Neural progenitor cell (in vitro differentiated cells): ENCODE measurements at regions not wholly inside any gene's neighbourhood (a gene's known extent, or its start where the extent isn't known, plus 50 kb on each side); places are given as distances from the start of the nearest gene placed in this dataset.

ENCODE experiments used
- DNase-seq: peaks from one replicate; pipeline ENCODE4 v3.0.0-alpha.2; 2016; ENCODE audit warnings: low spot score
- H2AFZ ChIP-seq: fragments of 200-600 bp; sonication (generic); replicated peaks from 2 replicates; pipeline ENCODE4 v1.6.1; 2016; ENCODE audit warnings: antibody characterized with exemption
- H3F3A ChIP-seq: fragments of 200-600 bp; sonication (generic); 2 replicates; pipeline ENCODE4 v1.6.1; 2016; ENCODE audit warnings: antibody characterized with exemption, low read depth
- H3K27ac ChIP-seq: fragments of 200-600 bp; sonication (generic); 2 replicates; pipeline ENCODE4 v1.5.1; 2016; ENCODE audit warnings: mild to moderate bottlenecking
- H3K27me3 ChIP-seq: fragments of 200-600 bp; sonication (generic); 2 replicates; pipeline ENCODE4 v1.6.1; 2016; ENCODE audit warnings: mild to moderate bottlenecking, moderate library complexity
- H3K36me3 ChIP-seq: fragments of 200-600 bp; sonication (generic); 2 replicates; pipeline ENCODE4 v1.5.1; 2016
- H3K4me1 ChIP-seq: fragments of 200-600 bp; sonication (generic); 2 replicates; pipeline ENCODE4 v1.6.1; 2016; ENCODE audit warnings: mixed run types
- H3K4me2 ChIP-seq: fragments of 200-600 bp; sonication (generic); 2 replicates; pipeline ENCODE4 v1.6.1; 2016
- H3K4me3 ChIP-seq: fragments of 200-600 bp; sonication (generic); 2 replicates; pipeline ENCODE4 v1.5.1; 2016
- H3K79me2 ChIP-seq: fragments of 200-600 bp; sonication (generic); 2 replicates; pipeline ENCODE4 v1.6.1; 2016; ENCODE audit warnings: low read depth
- H3K9ac ChIP-seq: fragments of 200-600 bp; sonication (generic); 2 replicates; pipeline ENCODE4 v1.6.1; 2016
- H3K9me3 ChIP-seq: fragments of 200-600 bp; sonication (generic); 2 replicates; pipeline ENCODE4 v1.5.1; 2016; ENCODE audit warnings: low read depth
- H4K20me1 ChIP-seq: fragments of 200-600 bp; sonication (generic); 2 replicates; pipeline ENCODE4 v1.6.1; 2016; ENCODE audit warnings: low read depth
- H3K27ac Mint-ChIP-seq: 3 replicates; pipeline ENCODE4 v1.8.0; 2021; ENCODE audit warnings: mixed read lengths
- H3K27me3 Mint-ChIP-seq: 2 replicates; pipeline ENCODE4 v1.8.0; 2022; ENCODE audit warnings: low read depth, mild to moderate bottlenecking, inconsistent platforms, moderate library complexity, mixed read lengths; ENCODE audit not compliant: insufficient read depth
- H3K36me3 Mint-ChIP-seq: 3 replicates; pipeline ENCODE4 v1.8.0; 2021; ENCODE audit warnings: mixed read lengths
- H3K4me1 Mint-ChIP-seq: 3 replicates; pipeline ENCODE4 v1.8.0; 2021; ENCODE audit warnings: mixed read lengths
- H3K4me3 Mint-ChIP-seq: 3 replicates; pipeline ENCODE4 v1.8.0; 2021; ENCODE audit warnings: mild to moderate bottlenecking, moderate library complexity, mixed read lengths
- H3K9me3 Mint-ChIP-seq: 3 replicates; pipeline ENCODE4 v1.8.0; 2020; ENCODE audit warnings: mixed read lengths
- EZH2 ChIP-seq: fragments of 200-600 bp; sonication (generic); IDR thresholded peaks from 2 replicates; pipeline ENCODE4 v1.6.1; 2017; ENCODE audit warnings: antibody characterized with exemption, mild to moderate bottlenecking, moderate library complexity
- EZH2phosphoT487 ChIP-seq: fragments of 200-600 bp; sonication (generic); IDR thresholded peaks from 2 replicates; pipeline ENCODE4 v1.6.1; 2017; ENCODE audit warnings: antibody characterized with exemption
- TF ChIP-seq, protein P1 (sequence below): fragments of 200-600 bp; sonication (generic); IDR thresholded peaks from 2 replicates; pipeline ENCODE4 v1.5.1; 2017; ENCODE audit warnings: antibody characterized with exemption, mild to moderate bottlenecking

DNA sequence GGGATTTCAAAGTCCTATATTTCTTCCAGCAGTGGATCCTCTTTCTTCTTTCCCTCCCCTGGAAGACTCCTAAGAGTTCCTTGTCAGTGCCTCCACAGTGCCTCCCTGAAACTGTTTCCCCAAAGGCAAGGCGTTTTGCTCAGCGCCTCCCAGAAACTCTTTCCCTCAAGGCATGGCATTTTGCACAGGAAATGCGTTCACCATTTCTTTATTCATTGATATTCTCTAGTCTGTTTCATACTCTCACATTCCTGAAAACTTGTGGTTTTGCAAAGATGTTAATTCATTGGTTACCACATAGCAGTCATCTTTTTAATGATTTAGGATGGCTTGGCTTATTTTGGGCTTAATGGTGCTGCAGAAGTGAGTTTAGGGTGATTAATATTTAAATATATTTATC, 177.3 kb upstream of the SLC10A2 start:
- Mint-ChIP-seq H3K4me1 (no peaks in the 10 kb centered on the region), H3K27me3 (no peaks in the 10 kb centered on the region), H3K27ac (no peak overlapping the region), H3K36me3 (no peaks in the 10 kb centered on the region), H3K4me3 (no peak overlapping the region), H3K9me3 (no peaks in the 10 kb centered on the region)
- Histone ChIP-seq H2AFZ (no peak overlapping the region), H3F3A (no peaks in the 10 kb centered on the region), H3K9ac (no peak overlapping the region), H3K4me3 (no peak overlapping the region), H3K4me2 (no peak overlapping the region), H3K4me1 (no peaks in the 10 kb centered on the region), H3K27ac (no peak overlapping the region), H3K9me3 (no peaks in the 10 kb centered on the region), H3K79me2 (no peaks in the 10 kb centered on the region), H3K36me3 (no peaks in the 10 kb centered on the region), H3K27me3 (no peaks in the 10 kb centered on the region), H4K20me1 (no peaks in the 10 kb centered on the region)
- no peak for DNase-seq
- TF ChIP-seq EZH2 (no peak), EZH2phosphoT487 (no peak)
- TF ChIP-seq, protein P1, sequence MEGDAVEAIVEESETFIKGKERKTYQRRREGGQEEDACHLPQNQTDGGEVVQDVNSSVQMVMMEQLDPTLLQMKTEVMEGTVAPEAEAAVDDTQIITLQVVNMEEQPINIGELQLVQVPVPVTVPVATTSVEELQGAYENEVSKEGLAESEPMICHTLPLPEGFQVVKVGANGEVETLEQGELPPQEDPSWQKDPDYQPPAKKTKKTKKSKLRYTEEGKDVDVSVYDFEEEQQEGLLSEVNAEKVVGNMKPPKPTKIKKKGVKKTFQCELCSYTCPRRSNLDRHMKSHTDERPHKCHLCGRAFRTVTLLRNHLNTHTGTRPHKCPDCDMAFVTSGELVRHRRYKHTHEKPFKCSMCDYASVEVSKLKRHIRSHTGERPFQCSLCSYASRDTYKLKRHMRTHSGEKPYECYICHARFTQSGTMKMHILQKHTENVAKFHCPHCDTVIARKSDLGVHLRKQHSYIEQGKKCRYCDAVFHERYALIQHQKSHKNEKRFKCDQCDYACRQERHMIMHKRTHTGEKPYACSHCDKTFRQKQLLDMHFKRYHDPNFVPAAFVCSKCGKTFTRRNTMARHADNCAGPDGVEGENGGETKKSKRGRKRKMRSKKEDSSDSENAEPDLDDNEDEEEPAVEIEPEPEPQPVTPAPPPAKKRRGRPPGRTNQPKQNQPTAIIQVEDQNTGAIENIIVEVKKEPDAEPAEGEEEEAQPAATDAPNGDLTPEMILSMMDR = no peak

DNA sequence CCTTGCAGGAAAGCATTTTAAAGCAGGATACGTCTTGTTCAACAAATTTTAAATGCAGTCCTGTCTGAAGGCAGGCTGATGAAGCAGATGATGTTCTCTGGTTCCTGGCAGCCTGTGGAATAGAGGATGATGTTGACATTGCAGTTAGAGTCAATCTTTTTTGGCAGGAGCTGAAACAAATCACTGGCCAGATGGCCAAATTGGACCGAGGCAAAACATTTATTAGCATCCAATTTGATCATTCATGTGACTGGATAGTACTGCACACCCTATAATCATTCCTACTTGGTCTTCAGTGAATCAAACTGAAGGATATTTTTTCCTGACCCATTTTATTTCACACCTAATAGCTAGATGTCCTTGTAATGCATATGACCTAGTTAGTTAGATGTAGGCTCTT, 172.2 kb upstream of the SLC10A2 start:
- Mint-ChIP-seq H3K27me3 (no peaks in the 10 kb centered on the region), H3K4me3 (no peak overlapping the region), H3K27ac (no peak overlapping the region), H3K9me3 (peaks cover 4% of the 10 kb centered on the region), H3K36me3 (no peaks in the 10 kb centered on the region), H3K4me1 (no peaks in the 10 kb centered on the region)
- TF ChIP-seq EZH2 (no peak), EZH2phosphoT487 (no peak)
- TF ChIP-seq, protein P1 = no peak
- Histone ChIP-seq H3K4me2 (no peak overlapping the region), H3K4me1 (no peaks in the 10 kb centered on the region), H3K4me3 (no peak overlapping the region), H3F3A (no peaks in the 10 kb centered on the region), H3K9me3 (no peaks in the 10 kb centered on the region), H3K27ac (no peak overlapping the region), H3K36me3 (no peaks in the 10 kb centered on the region), H3K9ac (no peak overlapping the region), H2AFZ (no peak overlapping the region), H3K27me3 (no peaks in the 10 kb centered on the region), H4K20me1 (no peaks in the 10 kb centered on the region), H3K79me2 (no peaks in the 10 kb centered on the region)
- no peak for DNase-seq

DNA sequence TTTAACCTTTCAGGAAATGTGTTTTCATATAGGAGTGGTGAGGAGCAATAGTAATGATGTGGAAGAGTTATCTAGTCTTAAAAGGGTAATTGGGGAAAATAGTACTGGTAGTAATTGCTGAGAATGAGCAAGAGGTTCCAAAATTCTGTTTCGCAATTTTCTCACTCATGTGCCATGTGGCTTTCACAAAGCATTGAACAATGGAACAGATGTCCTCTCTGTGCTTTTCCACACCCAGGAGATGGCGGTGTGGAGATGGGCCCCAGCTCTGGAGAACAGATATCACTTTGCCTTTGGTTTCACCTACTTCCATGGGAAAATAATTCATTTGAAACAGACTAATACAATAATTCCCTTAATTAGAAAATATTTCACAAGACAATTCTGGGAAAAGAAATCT, 170.0 kb upstream of the SLC10A2 start:
- Histone ChIP-seq H3K36me3 (no peaks in the 10 kb centered on the region), H3K27me3 (no peaks in the 10 kb centered on the region), H3F3A (no peaks in the 10 kb centered on the region), H3K9me3 (no peaks in the 10 kb centered on the region), H3K4me2 (no peak overlapping the region), H3K4me3 (no peak overlapping the region), H4K20me1 (no peaks in the 10 kb centered on the region), H3K4me1 (no peaks in the 10 kb centered on the region), H3K79me2 (no peaks in the 10 kb centered on the region), H3K9ac (no peak overlapping the region), H3K27ac (no peak overlapping the region), H2AFZ (no peak overlapping the region)
- Mint-ChIP-seq H3K27ac (no peak overlapping the region), H3K4me1 (no peaks in the 10 kb centered on the region), H3K36me3 (no peaks in the 10 kb centered on the region), H3K9me3 (peaks cover 18% of the 10 kb centered on the region), H3K27me3 (no peaks in the 10 kb centered on the region), H3K4me3 (no peak overlapping the region)
- no peak for DNase-seq
- no peak for TF ChIP-seq EZH2
- TF ChIP-seq EZH2phosphoT487 = no peak
- TF ChIP-seq, protein P1 = no peak

DNA sequence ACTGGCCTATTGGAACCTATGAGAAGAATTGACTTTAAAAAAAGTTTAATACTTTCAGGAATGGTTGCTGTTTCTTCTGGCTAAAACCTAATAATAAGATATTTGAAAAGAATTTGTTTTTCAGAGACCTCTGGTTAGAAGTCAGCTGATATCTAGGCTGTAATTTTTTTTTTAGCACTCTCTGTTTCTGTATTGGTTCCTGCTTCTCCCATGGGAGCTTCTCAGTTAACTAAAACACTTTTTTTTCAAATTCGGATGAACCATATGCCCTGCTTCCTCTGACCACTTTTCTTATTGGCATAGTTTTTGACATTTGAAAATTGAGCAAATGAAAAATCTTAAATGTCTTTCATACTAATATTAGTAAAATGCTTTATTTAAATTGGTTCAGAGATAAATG, 163.5 kb upstream of the SLC10A2 start:
- H3K36me3 Mint-ChIP-seq = no peaks in the 10 kb centered on the region
- Histone ChIP-seq H3K4me3 (no peak overlapping the region), H2AFZ (no peak overlapping the region), H3K9me3 (no peaks in the 10 kb centered on the region), H3K36me3 (no peaks in the 10 kb centered on the region), H3K4me2 (no peak overlapping the region), H3K27me3 (no peaks in the 10 kb centered on the region), H4K20me1 (no peaks in the 10 kb centered on the region), H3K27ac (no peak overlapping the region), H3K4me1 (no peaks in the 10 kb centered on the region), H3F3A (no peaks in the 10 kb centered on the region), H3K79me2 (no peaks in the 10 kb centered on the region), H3K9ac (no peak overlapping the region)
- no peaks in the 10 kb centered on the region for H3K27me3 Mint-ChIP-seq
- no peak overlapping the region for H3K4me3 Mint-ChIP-seq
- TF ChIP-seq, protein P1 = no peak
- no peak for TF ChIP-seq EZH2
- TF ChIP-seq EZH2phosphoT487 = no peak
- no peak for DNase-seq
- H3K4me1 Mint-ChIP-seq = no peaks in the 10 kb centered on the region
- no peak overlapping the region for H3K27ac Mint-ChIP-seq
- H3K9me3 Mint-ChIP-seq = peaks cover 22% of the 10 kb centered on the region
